ENCODE measurements at regions not wholly inside any gene's neighbourhood (a gene's known extent, or its start where the extent isn't known, plus 50 kb on each side); places are given as distances from the start of the nearest gene placed in this dataset.
A peak's percentile ranks its signal among the peaks of the same experiment; 100 is the strongest.

DNA sequence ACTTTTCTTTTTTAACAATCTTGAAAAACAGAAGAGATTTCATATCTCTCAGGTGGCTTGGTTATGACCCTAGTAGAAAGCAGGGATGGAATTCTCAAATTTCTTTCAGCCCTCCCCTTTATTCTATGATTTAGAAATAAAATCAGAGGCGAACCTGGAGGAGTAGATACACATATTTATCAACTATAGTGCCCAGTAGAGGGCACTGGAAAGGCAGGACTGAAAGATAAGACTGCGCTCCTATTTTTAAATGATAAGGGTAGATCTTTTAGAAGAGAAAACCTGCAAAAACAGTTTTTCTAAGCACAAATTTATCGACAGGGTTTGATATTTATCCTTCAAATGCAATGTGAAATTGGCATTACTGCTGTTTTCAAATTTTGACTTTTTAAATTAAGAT lies 1296.6 kb downstream of the EPHA7 start:
- Histone ChIP-seq H3K27me3 (replicated peaks in 1 of 2; ENCODE audit: control insufficient read depth in 2 of 2, insufficient read depth in 2 of 2, low read length in 1 of 2) (no peaks in the 10 kb centered on the region), H3K79me2 (ENCODE audit: control insufficient read depth, insufficient read depth, low read length) (no peaks in the 10 kb centered on the region), H4K20me1 (ENCODE audit: control insufficient read depth, insufficient read depth) (no peaks in the 10 kb centered on the region), H3K4me3 (no peak overlapping the region), H3K4me2 (ENCODE audit: control insufficient read depth, insufficient read depth) (no peak overlapping the region), H3K27ac (ENCODE audit: control insufficient read depth, insufficient read depth) (no peak overlapping the region), H2AFZ (ENCODE audit: control insufficient read depth, low read depth, low read length) (no peak overlapping the region), H3K9ac (ENCODE audit: control insufficient read depth, insufficient read depth, low read length) (no peak overlapping the region), H3K36me3 (ENCODE audit: control insufficient read depth in 2 of 2, insufficient read depth in 2 of 2, low read length in 1 of 2) (no peaks in the 10 kb centered on the region), H3K9me3 (replicated peaks; ENCODE audit: control insufficient read depth, insufficient read depth, low read length) (no peaks in the 10 kb centered on the region), H3K4me1 (ENCODE audit: control insufficient read depth, insufficient read depth, low read length) (no peaks in the 10 kb centered on the region)
- POLR2A ChIA-PET, result no interaction called here
- intact Hi-C loops (cut with micrococcal nuclease; ENCODE audit: unreplicated experiment), result loop anchor here (5.0 to 10.0 kb wide), 2 partner anchors 512 to 790 kb away; no protein-coding TSS in a partner anchor
- in situ Hi-C loops (cut with MboI), result no loop called here
- DNase-seq (ENCODE audit: low read depth, low spot score) (no peak), FAIRE-seq (no peak), ATAC-seq (peak; percentile 59; the same call in 2 of the 3 replicates)
- CTCF ChIA-PET, result interaction anchor here (0.9 to 2.4 kb wide), 7 partner anchors 10 to 1041 kb away, joined by 3 to 20 read pairs (median 5); no protein-coding TSS in a partner anchor
- SMC1A ChIA-PET (ENCODE audit: uncharacterized antibody, unreplicated experiment), result interaction anchor here (1.1 to 2.7 kb wide), 8 partner anchors 10 to 792 kb away, joined by 3 to 17 read pairs (median 4); no protein-coding TSS in a partner anchor
- RAD21 ChIA-PET (ENCODE audit: unreplicated experiment), result interaction anchor here (0.7 to 2.5 kb wide), 8 partner anchors 9 to 1182 kb away, joined by 3 to 12 read pairs (median 4); no protein-coding TSS in a partner anchor
- BruUV-seq (replicated peaks), result no TSS peak
- WGBS (ENCODE audit: insufficient coverage, insufficient replicate concordance, low lambda C conversion rate, missing lambda C conversion rate), result 15% methylated on average over 3 of the region's 3 CpGs
- TF ChIP-seq, protein P1, sequence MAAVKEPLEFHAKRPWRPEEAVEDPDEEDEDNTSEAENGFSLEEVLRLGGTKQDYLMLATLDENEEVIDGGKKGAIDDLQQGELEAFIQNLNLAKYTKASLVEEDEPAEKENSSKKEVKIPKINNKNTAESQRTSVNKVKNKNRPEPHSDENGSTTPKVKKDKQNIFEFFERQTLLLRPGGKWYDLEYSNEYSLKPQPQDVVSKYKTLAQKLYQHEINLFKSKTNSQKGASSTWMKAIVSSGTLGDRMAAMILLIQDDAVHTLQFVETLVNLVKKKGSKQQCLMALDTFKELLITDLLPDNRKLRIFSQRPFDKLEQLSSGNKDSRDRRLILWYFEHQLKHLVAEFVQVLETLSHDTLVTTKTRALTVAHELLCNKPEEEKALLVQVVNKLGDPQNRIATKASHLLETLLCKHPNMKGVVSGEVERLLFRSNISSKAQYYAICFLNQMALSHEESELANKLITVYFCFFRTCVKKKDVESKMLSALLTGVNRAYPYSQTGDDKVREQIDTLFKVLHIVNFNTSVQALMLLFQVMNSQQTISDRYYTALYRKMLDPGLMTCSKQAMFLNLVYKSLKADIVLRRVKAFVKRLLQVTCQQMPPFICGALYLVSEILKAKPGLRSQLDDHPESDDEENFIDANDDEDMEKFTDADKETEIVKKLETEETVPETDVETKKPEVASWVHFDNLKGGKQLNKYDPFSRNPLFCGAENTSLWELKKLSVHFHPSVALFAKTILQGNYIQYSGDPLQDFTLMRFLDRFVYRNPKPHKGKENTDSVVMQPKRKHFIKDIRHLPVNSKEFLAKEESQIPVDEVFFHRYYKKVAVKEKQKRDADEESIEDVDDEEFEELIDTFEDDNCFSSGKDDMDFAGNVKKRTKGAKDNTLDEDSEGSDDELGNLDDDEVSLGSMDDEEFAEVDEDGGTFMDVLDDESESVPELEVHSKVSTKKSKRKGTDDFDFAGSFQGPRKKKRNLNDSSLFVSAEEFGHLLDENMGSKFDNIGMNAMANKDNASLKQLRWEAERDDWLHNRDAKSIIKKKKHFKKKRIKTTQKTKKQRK (IDR thresholded peaks at IDR 0.05; ENCODE audit: low read depth, low read length), result no peak
- TF ChIP-seq ZBED1 (IDR thresholded peaks at IDR 0.05; ENCODE audit: borderline replicate concordance) (no peak), POLR2AphosphoS5 (IDR thresholded peaks at IDR 0.05; ENCODE audit: low read length) (no peak), BCL11A (IDR thresholded peaks at IDR 0.05; ENCODE audit: low read depth, low read length) (no peak), BACH1 (IDR thresholded peaks at IDR 0.05; ENCODE audit: borderline replicate concordance) (no peak), RAD21 (IDR thresholded peaks at IDR 0.05; ENCODE audit: insufficient read depth, low read depth, low read length) (peak; percentile 34; the same call in 1 of the 2 replicates), HDAC6 (IDR thresholded peaks at IDR 0.05; ENCODE audit: unreplicated experiment) (no peak), POLR2A (IDR thresholded peaks at IDR 0.05; ENCODE audit: low read depth, low read length) (no peak), SMAD1 (IDR thresholded peaks at IDR 0.05; ENCODE audit: low read depth, partially characterized antibody) (no peak)
- TF ChIP-seq, protein P2, sequence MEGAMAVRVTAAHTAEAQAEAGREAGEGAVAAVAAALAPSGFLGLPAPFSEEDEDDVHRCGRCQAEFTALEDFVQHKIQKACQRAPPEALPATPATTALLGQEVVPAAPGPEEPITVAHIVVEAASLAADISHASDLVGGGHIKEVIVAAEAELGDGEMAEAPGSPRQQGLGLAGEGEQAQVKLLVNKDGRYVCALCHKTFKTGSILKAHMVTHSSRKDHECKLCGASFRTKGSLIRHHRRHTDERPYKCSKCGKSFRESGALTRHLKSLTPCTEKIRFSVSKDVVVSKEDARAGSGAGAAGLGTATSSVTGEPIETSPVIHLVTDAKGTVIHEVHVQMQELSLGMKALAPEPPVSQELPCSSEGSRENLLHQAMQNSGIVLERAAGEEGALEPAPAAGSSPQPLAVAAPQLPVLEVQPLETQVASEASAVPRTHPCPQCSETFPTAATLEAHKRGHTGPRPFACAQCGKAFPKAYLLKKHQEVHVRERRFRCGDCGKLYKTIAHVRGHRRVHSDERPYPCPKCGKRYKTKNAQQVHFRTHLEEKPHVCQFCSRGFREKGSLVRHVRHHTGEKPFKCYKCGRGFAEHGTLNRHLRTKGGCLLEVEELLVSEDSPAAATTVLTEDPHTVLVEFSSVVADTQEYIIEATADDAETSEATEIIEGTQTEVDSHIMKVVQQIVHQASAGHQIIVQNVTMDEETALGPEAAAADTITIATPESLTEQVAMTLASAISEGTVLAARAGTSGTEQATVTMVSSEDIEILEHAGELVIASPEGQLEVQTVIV (IDR thresholded peaks at IDR 0.05; ENCODE audit: borderline replicate concordance, partially characterized antibody), result no peak
- TF ChIP-seq, protein P3, sequence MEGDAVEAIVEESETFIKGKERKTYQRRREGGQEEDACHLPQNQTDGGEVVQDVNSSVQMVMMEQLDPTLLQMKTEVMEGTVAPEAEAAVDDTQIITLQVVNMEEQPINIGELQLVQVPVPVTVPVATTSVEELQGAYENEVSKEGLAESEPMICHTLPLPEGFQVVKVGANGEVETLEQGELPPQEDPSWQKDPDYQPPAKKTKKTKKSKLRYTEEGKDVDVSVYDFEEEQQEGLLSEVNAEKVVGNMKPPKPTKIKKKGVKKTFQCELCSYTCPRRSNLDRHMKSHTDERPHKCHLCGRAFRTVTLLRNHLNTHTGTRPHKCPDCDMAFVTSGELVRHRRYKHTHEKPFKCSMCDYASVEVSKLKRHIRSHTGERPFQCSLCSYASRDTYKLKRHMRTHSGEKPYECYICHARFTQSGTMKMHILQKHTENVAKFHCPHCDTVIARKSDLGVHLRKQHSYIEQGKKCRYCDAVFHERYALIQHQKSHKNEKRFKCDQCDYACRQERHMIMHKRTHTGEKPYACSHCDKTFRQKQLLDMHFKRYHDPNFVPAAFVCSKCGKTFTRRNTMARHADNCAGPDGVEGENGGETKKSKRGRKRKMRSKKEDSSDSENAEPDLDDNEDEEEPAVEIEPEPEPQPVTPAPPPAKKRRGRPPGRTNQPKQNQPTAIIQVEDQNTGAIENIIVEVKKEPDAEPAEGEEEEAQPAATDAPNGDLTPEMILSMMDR (IDR thresholded peaks at IDR 0.05 in 2 of 3, conservative IDR thresholded peaks at IDR 0.05 in 1 of 3; ENCODE audit: control insufficient read depth in 2 of 3, extremely low read depth in 1 of 3, insufficient read depth in 1 of 3, low read depth in 3 of 3, low read length in 3 of 3), result peak in 2 of 3 experiments; percentile 13 to 29; a peak in 3 of 6 replicates
- TF ChIP-seq, protein P4, sequence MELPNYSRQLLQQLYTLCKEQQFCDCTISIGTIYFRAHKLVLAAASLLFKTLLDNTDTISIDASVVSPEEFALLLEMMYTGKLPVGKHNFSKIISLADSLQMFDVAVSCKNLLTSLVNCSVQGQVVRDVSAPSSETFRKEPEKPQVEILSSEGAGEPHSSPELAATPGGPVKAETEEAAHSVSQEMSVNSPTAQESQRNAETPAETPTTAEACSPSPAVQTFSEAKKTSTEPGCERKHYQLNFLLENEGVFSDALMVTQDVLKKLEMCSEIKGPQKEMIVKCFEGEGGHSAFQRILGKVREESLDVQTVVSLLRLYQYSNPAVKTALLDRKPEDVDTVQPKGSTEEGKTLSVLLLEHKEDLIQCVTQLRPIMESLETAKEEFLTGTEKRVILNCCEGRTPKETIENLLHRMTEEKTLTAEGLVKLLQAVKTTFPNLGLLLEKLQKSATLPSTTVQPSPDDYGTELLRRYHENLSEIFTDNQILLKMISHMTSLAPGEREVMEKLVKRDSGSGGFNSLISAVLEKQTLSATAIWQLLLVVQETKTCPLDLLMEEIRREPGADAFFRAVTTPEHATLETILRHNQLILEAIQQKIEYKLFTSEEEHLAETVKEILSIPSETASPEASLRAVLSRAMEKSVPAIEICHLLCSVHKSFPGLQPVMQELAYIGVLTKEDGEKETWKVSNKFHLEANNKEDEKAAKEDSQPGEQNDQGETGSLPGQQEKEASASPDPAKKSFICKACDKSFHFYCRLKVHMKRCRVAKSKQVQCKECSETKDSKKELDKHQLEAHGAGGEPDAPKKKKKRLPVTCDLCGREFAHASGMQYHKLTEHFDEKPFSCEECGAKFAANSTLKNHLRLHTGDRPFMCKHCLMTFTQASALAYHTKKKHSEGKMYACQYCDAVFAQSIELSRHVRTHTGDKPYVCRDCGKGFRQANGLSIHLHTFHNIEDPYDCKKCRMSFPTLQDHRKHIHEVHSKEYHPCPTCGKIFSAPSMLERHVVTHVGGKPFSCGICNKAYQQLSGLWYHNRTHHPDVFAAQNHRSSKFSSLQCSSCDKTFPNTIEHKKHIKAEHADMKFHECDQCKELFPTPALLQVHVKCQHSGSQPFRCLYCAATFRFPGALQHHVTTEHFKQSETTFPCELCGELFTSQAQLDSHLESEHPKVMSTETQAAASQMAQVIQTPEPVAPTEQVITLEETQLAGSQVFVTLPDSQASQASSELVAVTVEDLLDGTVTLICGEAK (IDR thresholded peaks at IDR 0.05; ENCODE audit: borderline replicate concordance), result no peak

Data from GM12878 (cell line).